ENCODE measurements at regions not wholly inside any gene's neighbourhood (a gene's known extent, or its start where the extent isn't known, plus 50 kb on each side); places are given as distances from the start of the nearest gene placed in this dataset.

DNA sequence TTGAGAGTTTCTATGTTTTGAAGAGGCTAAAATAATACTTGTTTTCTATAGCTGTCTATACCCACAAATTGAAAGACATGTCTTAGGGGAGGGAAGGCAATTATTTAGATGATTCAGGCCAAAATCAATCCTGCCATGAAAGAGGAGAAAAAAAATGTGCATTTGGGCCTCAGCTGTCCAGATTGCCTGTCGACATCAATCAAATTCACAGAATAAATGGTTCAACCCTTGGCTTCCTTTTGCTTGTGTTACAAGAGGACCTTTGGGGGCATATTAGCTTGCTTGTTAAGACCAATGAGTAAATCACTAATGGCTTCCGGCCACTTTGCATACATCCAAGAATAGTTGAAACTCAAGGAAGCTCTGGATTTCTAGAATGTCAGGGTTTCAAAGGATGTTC is 900.8 kb upstream of the CELF4 start:
- no peak for ATAC-seq
- H3K79me2 ChIP-seq (ENCODE audit: low read length): no peaks in the 10 kb centered on the region
- TF ChIP-seq EZH2phosphoT487 (IDR thresholded peaks at IDR 0.05; ENCODE audit: borderline replicate concordance, low read length) (no peak), EZH2 (IDR thresholded peaks at IDR 0.05; ENCODE audit: low read length, unreplicated experiment) (no peak)
- TF ChIP-seq, protein P1, sequence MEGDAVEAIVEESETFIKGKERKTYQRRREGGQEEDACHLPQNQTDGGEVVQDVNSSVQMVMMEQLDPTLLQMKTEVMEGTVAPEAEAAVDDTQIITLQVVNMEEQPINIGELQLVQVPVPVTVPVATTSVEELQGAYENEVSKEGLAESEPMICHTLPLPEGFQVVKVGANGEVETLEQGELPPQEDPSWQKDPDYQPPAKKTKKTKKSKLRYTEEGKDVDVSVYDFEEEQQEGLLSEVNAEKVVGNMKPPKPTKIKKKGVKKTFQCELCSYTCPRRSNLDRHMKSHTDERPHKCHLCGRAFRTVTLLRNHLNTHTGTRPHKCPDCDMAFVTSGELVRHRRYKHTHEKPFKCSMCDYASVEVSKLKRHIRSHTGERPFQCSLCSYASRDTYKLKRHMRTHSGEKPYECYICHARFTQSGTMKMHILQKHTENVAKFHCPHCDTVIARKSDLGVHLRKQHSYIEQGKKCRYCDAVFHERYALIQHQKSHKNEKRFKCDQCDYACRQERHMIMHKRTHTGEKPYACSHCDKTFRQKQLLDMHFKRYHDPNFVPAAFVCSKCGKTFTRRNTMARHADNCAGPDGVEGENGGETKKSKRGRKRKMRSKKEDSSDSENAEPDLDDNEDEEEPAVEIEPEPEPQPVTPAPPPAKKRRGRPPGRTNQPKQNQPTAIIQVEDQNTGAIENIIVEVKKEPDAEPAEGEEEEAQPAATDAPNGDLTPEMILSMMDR (conservative IDR thresholded peaks at IDR 0.05; ENCODE audit: low read depth, low read length): no peak

GRCh38 chr18:38464024-38464423 is 898.4 kb upstream of the CELF4 start:
- POLR2A ChIA-PET (ENCODE audit: unreplicated experiment): no interaction called here
- ATAC-seq (no peak), DNase-seq (no peak)
- H3F3A ChIP-seq (ENCODE audit: low read length, unreplicated experiment): no peaks in the 10 kb centered on the region
- no peaks in the 10 kb centered on the region for H3K79me2 ChIP-seq (ENCODE audit: low read length)
- no TSS peak for BruUV-seq (replicated peaks)
- no peaks in the 10 kb centered on the region for H3K9me3 ChIP-seq (ENCODE audit: low read length)
- no peaks in the 10 kb centered on the region for H3K4me1 ChIP-seq (ENCODE audit: insufficient read depth, low read length)
- H3K4me2 ChIP-seq (ENCODE audit: low read length): no peak overlapping the region
- CTCF ChIA-PET: no interaction called here
- H2AFZ ChIP-seq (ENCODE audit: low read length): no peak overlapping the region
- TF ChIP-seq EZH2phosphoT487 (IDR thresholded peaks at IDR 0.05; ENCODE audit: borderline replicate concordance, low read length): no peak
- TF ChIP-seq, protein P1 (conservative IDR thresholded peaks at IDR 0.05; ENCODE audit: low read depth, low read length): no peak
- TF ChIP-seq EZH2 (IDR thresholded peaks at IDR 0.05; ENCODE audit: low read length, unreplicated experiment): no peak
- H3K9me2 ChIP-seq (replicated peaks; ENCODE audit: low read length): no peaks in the 10 kb centered on the region
- no peaks in the 10 kb centered on the region for H3K27me3 ChIP-seq (ENCODE audit: low read length)
- H3K4me3 ChIP-seq (ENCODE audit: low read length): no peak overlapping the region
- no peaks in the 10 kb centered on the region for H4K20me1 ChIP-seq (ENCODE audit: low read length)
- intact Hi-C loops (cut with micrococcal nuclease): no loop called here
- no peak overlapping the region for H3K27ac ChIP-seq (ENCODE audit: low read length)
- no peaks in the 10 kb centered on the region for H3K36me3 ChIP-seq (ENCODE audit: low read depth, low read length)
- H3K9ac ChIP-seq (ENCODE audit: low read length): no peak overlapping the region

More for the DNA sequence above, 900.8 kb upstream of the CELF4 start:
- H3K9me3 ChIP-seq (ENCODE audit: low read length): no peaks in the 10 kb centered on the region
- no peak overlapping the region for H3K4me2 ChIP-seq (ENCODE audit: low read length)
- ChIA-PET CTCF (no interaction called here), POLR2A (ENCODE audit: unreplicated experiment) (no interaction called here)
- H3K36me3 ChIP-seq (ENCODE audit: low read depth, low read length): no peaks in the 10 kb centered on the region
- no peaks in the 10 kb centered on the region for H4K20me1 ChIP-seq (ENCODE audit: low read length)
- DNase-seq: no peak
- H3K4me1 ChIP-seq (ENCODE audit: insufficient read depth, low read length): no peaks in the 10 kb centered on the region
- H3K4me3 ChIP-seq (ENCODE audit: low read length): no peak overlapping the region
- no TSS peak for BruUV-seq (replicated peaks)
- no peaks in the 10 kb centered on the region for H3K9me2 ChIP-seq (replicated peaks; ENCODE audit: low read length)
- no peaks in the 10 kb centered on the region for H3K27me3 ChIP-seq (ENCODE audit: low read length)
- no peak overlapping the region for H2AFZ ChIP-seq (ENCODE audit: low read length)
- intact Hi-C loops (cut with micrococcal nuclease): no loop called here
- no peaks in the 10 kb centered on the region for H3F3A ChIP-seq (ENCODE audit: low read length, unreplicated experiment)
- no peak overlapping the region for H3K9ac ChIP-seq (ENCODE audit: low read length)
- no peak overlapping the region for H3K27ac ChIP-seq (ENCODE audit: low read length)

- Histone ChIP-seq H3K9ac (ENCODE audit: low read length) (no peak overlapping the region), H3K9me3 (ENCODE audit: low read length) (no peaks in the 10 kb centered on the region), H4K20me1 (ENCODE audit: low read length) (no peaks in the 10 kb centered on the region), H3K9me2 (replicated peaks; ENCODE audit: low read length) (no peaks in the 10 kb centered on the region), H3F3A (ENCODE audit: low read length, unreplicated experiment) (no peaks in the 10 kb centered on the region), H3K4me3 (ENCODE audit: low read length) (no peak overlapping the region), H3K27me3 (ENCODE audit: low read length) (no peaks in the 10 kb centered on the region), H2AFZ (ENCODE audit: low read length) (no peak overlapping the region), H3K27ac (ENCODE audit: low read length) (no peak overlapping the region), H3K79me2 (ENCODE audit: low read length) (no peaks in the 10 kb centered on the region), H3K4me1 (ENCODE audit: insufficient read depth, low read length) (no peaks in the 10 kb centered on the region), H3K36me3 (ENCODE audit: low read depth, low read length) (no peaks in the 10 kb centered on the region), H3K4me2 (ENCODE audit: low read length) (no peak overlapping the region)
- no peak for DNase-seq
- ATAC-seq: no peak
- ChIA-PET POLR2A (ENCODE audit: unreplicated experiment) (no interaction called here), CTCF (no interaction called here)
- intact Hi-C loops (cut with micrococcal nuclease): no loop called here
- TF ChIP-seq EZH2 (IDR thresholded peaks at IDR 0.05; ENCODE audit: low read length, unreplicated experiment) (no peak), EZH2phosphoT487 (IDR thresholded peaks at IDR 0.05; ENCODE audit: borderline replicate concordance, low read length) (no peak)
- TF ChIP-seq, protein P1 (conservative IDR thresholded peaks at IDR 0.05; ENCODE audit: low read depth, low read length): no peak
- BruUV-seq (replicated peaks): no TSS peak
Observed at GRCh38 chr18:38460657-38461056, 895.1 kb upstream of the CELF4 start.
